Psoas muscle (tissue), 7 donors: ENCODE measurements at regions not wholly inside any gene's neighbourhood (a gene's known extent, or its start where the extent isn't known, plus 50 kb on each side); places are given as distances from the start of the nearest gene placed in this dataset.
"Not testable (repeated sequence)": the region's sequence is repeated elsewhere in the genome, so short reads cannot be mapped to it uniquely, and the experiment has no call there.

Experiments used
- ATAC-seq, 4 donors: fragments of 200-7000 bp; cut with Tn5 transposase; one replicate each; pipeline ENCODE4 v1.9.1; 2020; ENCODE audit warnings: moderate library complexity in 3 of 4, mild to moderate bottlenecking in 2 of 4
- DNase-seq, 2 donors: peaks; one replicate each; pipeline ENCODE4 v3.0.0-alpha.2; 2020
- H3K27ac ChIP-seq: fragments of 200-600 bp; one replicate; pipeline ENCODE4 v1.8.0; 2022
- H3K27me3 ChIP-seq, 3 donors: fragments of 200-600 bp in 1 of 3; one replicate each; pipeline versions ENCODE4 v1.6.1 to v1.8.0; 2013 to 2022; ENCODE audit warnings: low read length in 2 of 3, mild to moderate bottlenecking in 2 of 3, moderate library complexity in 1 of 3; ENCODE audit not compliant: insufficient read depth in 3 of 3
- H3K36me3 ChIP-seq, 2 donors: fragments of 200-600 bp in 1 of 2; one replicate each; pipeline versions ENCODE4 v1.6.1 to v1.8.0; 2013 to 2022; ENCODE audit warnings: low read depth in 1 of 2, mild to moderate bottlenecking in 1 of 2, moderate library complexity in 1 of 2; ENCODE audit not compliant: insufficient read depth in 1 of 2
- H3K4me1 ChIP-seq: fragments of 200-600 bp; one replicate; pipeline ENCODE4 v1.8.0; 2022
- H3K4me3 ChIP-seq: fragments of 200-600 bp; one replicate; pipeline ENCODE4 v1.8.0; 2022; ENCODE audit warnings: mild to moderate bottlenecking
- H3K9me3 ChIP-seq: fragments of 200-600 bp; one replicate; pipeline ENCODE4 v1.8.0; 2022
- CTCF ChIP-seq: fragments of 200-600 bp; IDR thresholded peaks from one replicate; pipeline ENCODE4 v1.8.0; 2022; ENCODE audit warnings: antibody characterized with exemption
- WGBS, 3 donors: extraction: QIAGEN DNeasy Blood & Tissue Kit; methylation state at CpG; one replicate each; pipeline versions ENCODE4 v1.1.6 to v1.1.7; 2013; 5-methylcytosine and 5-hydroxymethylcytosine counted together
- intact Hi-C, 2 donors: fragments of 100-400 bp; cut with DNase I; formaldehyde crosslinking; loops; one replicate each; pipeline versions ENCODE4 v1.11.0 to v1.14.2; 2022
- donor health status: healthy with polysubstance abuse.
- donor health status: DM: no; HTN: no; CAD: no; lungs with moderate emphysema.
- donor health status: Bipolar disorder and iron deficiency.
- donor health status: healthy.
- donor health status: DM: yes; HTN: yes; CAD: no.
- donor health status: DM: no; HTN: no; CAD: no.
- donor health status: DM: yes; HTN: yes; CAD: no.

GRCh38 chr20:11502061-11502460 is 415.6 kb upstream of the BTBD3 start:
- 86 to 96% (median 95%) methylated on average over 1 of the region's 1 CpG for WGBS, 3 donors
- intact Hi-C loops, result no loop called here
- no peak overlapping the region for H3K4me3 ChIP-seq
- DNase-seq (no peak), ATAC-seq (no peak)
- TF ChIP-seq CTCF, result no peak
- no peak overlapping the region for H3K27ac ChIP-seq
- H3K9me3 ChIP-seq, result no peaks in the 10 kb centered on the region
- no peaks in the 10 kb centered on the region for H3K4me1 ChIP-seq
- no peaks in the 10 kb centered on the region for H3K36me3 ChIP-seq
- H3K27me3 ChIP-seq, result no peaks in the 10 kb centered on the region

- no peaks in the 10 kb centered on the region for H3K9me3 ChIP-seq
- H3K27ac ChIP-seq, result no peak overlapping the region
- H3K36me3 ChIP-seq, result no peaks in the 10 kb centered on the region
- intact Hi-C loops, result no loop called here
- ATAC-seq (no peak), DNase-seq (no peak)
- no peak overlapping the region for H3K4me3 ChIP-seq
- TF ChIP-seq CTCF, result no peak
- no peaks in the 10 kb centered on the region for H3K27me3 ChIP-seq
- no peaks in the 10 kb centered on the region for H3K4me1 ChIP-seq
Measured at GRCh38 chr20:11502671-11503070, 415.0 kb upstream of the BTBD3 start.

- peaks cover 5% of the 10 kb centered on the region for H3K9me3 ChIP-seq
- H3K36me3 ChIP-seq, result no peaks in the 10 kb centered on the region
- H3K27me3 ChIP-seq, result no peaks in the 10 kb centered on the region
- intact Hi-C loops, result no loop called here
- H3K27ac ChIP-seq, result no peak overlapping the region
- TF ChIP-seq CTCF, result no peak
- no peak for DNase-seq
- no peak overlapping the region for H3K4me3 ChIP-seq
- ATAC-seq, result no peak
- no peaks in the 10 kb centered on the region for H3K4me1 ChIP-seq
Measured at GRCh38 chr20:11509776-11510175, 407.9 kb upstream of the BTBD3 start.

GRCh38 chr20:11511821-11512220 is 405.9 kb upstream of the BTBD3 start:
- intact Hi-C loops, result no loop called here
- TF ChIP-seq CTCF, result no peak
- Histone ChIP-seq H3K36me3 (no peaks in the 10 kb centered on the region), H3K4me1 (no peaks in the 10 kb centered on the region), H3K9me3 (peaks cover 5% of the 10 kb centered on the region), H3K27ac (no peak overlapping the region), H3K4me3 (no peak overlapping the region), H3K27me3 (no peaks in the 10 kb centered on the region)
- ATAC-seq, result no peak
- no peak for DNase-seq
- 72 to 80% (median 73%) methylated on average over 5 of the region's 5 CpGs for WGBS, 3 donors

- DNase-seq, ATAC-seq, H3K4me3 ChIP-seq, H3K36me3 ChIP-seq, H3K4me1 ChIP-seq, H3K9me3 ChIP-seq, intact Hi-C loops, H3K27ac ChIP-seq, H3K27me3 ChIP-seq: not testable (repeated sequence)
- 95 to 100% (median 96%) methylated on average over 13 to 38 of the region's 39 CpGs for WGBS, 3 donors
Measured at GRCh38 chr20:11513241-11513745, 404.4 kb upstream of the BTBD3 start.
